OCI-LY1 (cell line): ENCODE measurements at regions not wholly inside any gene's neighbourhood (a gene's known extent, or its start where the extent isn't known, plus 50 kb on each side); places are given as distances from the start of the nearest gene placed in this dataset.

Experiments used
- H2AFZ ChIP-seq: fragments of 200-600 bp; sonication (generic), shearing (Covaris generic); 2 replicates; pipeline ENCODE4 v1.6.0; 2014; ENCODE audit warnings: antibody characterized with exemption, mild to moderate bottlenecking, low read length
- H3F3A ChIP-seq: fragments of 200-600 bp; sonication (generic), shearing (Covaris generic); 2 replicates; pipeline ENCODE4 v1.6.0; 2014; ENCODE audit warnings: mild to moderate bottlenecking, antibody characterized with exemption, low read length, moderate library complexity; ENCODE audit not compliant: insufficient read depth
- H3K27ac ChIP-seq: fragments of 200-600 bp; sonication (generic); 2 replicates; pipeline ENCODE4 v1.5.1; 2014; ENCODE audit warnings: low read length, mixed run types, mild to moderate bottlenecking, low read depth; ENCODE audit not compliant: poor library complexity, severe bottlenecking
- H3K27me3 ChIP-seq: fragments of 200-600 bp; sonication (generic); 2 replicates; pipeline ENCODE4 v1.6.0; 2014; ENCODE audit warnings: antibody characterized with exemption, mild to moderate bottlenecking, low read length, moderate library complexity; ENCODE audit not compliant: insufficient read depth
- H3K36me3 ChIP-seq: fragments of 200-600 bp; sonication (generic); 2 replicates; pipeline ENCODE4 v1.6.1; 2014; ENCODE audit warnings: mild to moderate bottlenecking, antibody characterized with exemption, low read length, moderate library complexity, mixed read lengths; ENCODE audit not compliant: insufficient read depth
- H3K4me1 ChIP-seq: fragments of 200-600 bp; sonication (generic); 2 replicates; pipeline ENCODE4 v1.5.1; 2014; ENCODE audit warnings: mild to moderate bottlenecking, low read length, moderate library complexity; ENCODE audit not compliant: insufficient read depth, severe bottlenecking
- H3K4me2 ChIP-seq: fragments of 200-600 bp; sonication (generic), shearing (Covaris generic); 2 replicates; pipeline ENCODE4 v1.6.1; 2014; ENCODE audit warnings: low read length
- H3K4me3 ChIP-seq: fragments of 200-600 bp; sonication (generic); 2 replicates; pipeline ENCODE4 v1.5.1; 2014; ENCODE audit warnings: low read length, low read depth, mild to moderate bottlenecking, mixed read lengths; ENCODE audit not compliant: poor library complexity, severe bottlenecking
- H3K79me2 ChIP-seq: fragments of 200-600 bp; shearing (Covaris generic); 2 replicates; pipeline ENCODE4 v1.6.1; 2016; ENCODE audit warnings: mixed run types, low read length, mixed read lengths; ENCODE audit not compliant: insufficient read depth
- H3K9ac ChIP-seq: fragments of 200-600 bp; sonication (generic), shearing (Covaris generic); 2 replicates; pipeline ENCODE4 v1.6.1; 2014; ENCODE audit warnings: mild to moderate bottlenecking, low read length, mixed read lengths
- H3K9me2 ChIP-seq: fragments of 200-600 bp; sonication (generic), shearing (Covaris generic); 2 replicates; pipeline ENCODE4 v1.6.1; 2014; ENCODE audit warnings: low read depth, mild to moderate bottlenecking, low read length, mixed read lengths
- H3K9me3 ChIP-seq: fragments of 200-600 bp; shearing (Covaris generic); 2 replicates; pipeline ENCODE4 v1.6.1; 2014; ENCODE audit warnings: low read length, mixed read lengths
- H4K20me1 ChIP-seq: fragments of 200-600 bp; sonication (generic), shearing (Covaris generic); 2 replicates; pipeline ENCODE4 v1.6.0; 2016; ENCODE audit warnings: mild to moderate bottlenecking, low read length; ENCODE audit not compliant: insufficient read depth
- EZH2 ChIP-seq: fragments of 200-600 bp; sonication (generic), shearing (Covaris generic); IDR thresholded peaks from 2 replicates; pipeline ENCODE4 v1.8.0; 2017; ENCODE audit warnings: borderline replicate concordance, mixed run types, mild to moderate bottlenecking, antibody characterized with exemption, low read length, moderate library complexity, mixed read lengths
- TF ChIP-seq, protein P1 (sequence below): fragments of 200-600 bp; sonication (generic), shearing (Covaris generic); IDR thresholded peaks from 2 replicates; pipeline ENCODE4 v1.5.1; 2017; ENCODE audit warnings: mild to moderate bottlenecking, antibody characterized with exemption, low read length, moderate library complexity, mixed read lengths

DNA sequence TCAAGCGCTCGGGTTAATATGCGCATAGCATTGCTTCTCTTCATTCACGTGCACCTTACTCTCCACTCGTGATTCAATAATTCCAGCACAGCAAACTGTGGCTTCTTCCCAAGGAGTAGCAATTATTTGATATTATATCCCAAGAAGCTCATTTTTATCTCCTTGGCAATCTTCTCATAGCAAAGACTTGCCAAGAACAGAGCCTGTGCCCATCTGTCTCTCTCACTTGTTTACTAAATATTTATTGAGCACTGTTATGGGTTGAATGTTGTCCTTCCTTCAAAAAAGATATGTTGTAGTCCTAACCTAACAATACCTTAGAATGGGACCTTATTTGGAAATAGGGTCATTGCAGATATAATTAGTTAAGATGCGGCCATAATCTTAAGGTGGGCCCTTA lies 233.7 kb downstream of the TFCP2L1 start:
- H3K9ac ChIP-seq = no peak overlapping the region
- H2AFZ ChIP-seq = no peak overlapping the region
- no peaks in the 10 kb centered on the region for H3K79me2 ChIP-seq
- H3K9me3 ChIP-seq = no peaks in the 10 kb centered on the region
- H3K27ac ChIP-seq = no peak overlapping the region
- no peaks in the 10 kb centered on the region for H3K9me2 ChIP-seq
- no peaks in the 10 kb centered on the region for H4K20me1 ChIP-seq
- H3K27me3 ChIP-seq = no peaks in the 10 kb centered on the region; the same call in 1 of the 2 replicates
- no peak overlapping the region for H3K4me2 ChIP-seq
- no peaks in the 10 kb centered on the region for H3F3A ChIP-seq
- H3K4me3 ChIP-seq = no peak overlapping the region
- no peaks in the 10 kb centered on the region for H3K4me1 ChIP-seq
- TF ChIP-seq EZH2 = no peak
- TF ChIP-seq, protein P1, sequence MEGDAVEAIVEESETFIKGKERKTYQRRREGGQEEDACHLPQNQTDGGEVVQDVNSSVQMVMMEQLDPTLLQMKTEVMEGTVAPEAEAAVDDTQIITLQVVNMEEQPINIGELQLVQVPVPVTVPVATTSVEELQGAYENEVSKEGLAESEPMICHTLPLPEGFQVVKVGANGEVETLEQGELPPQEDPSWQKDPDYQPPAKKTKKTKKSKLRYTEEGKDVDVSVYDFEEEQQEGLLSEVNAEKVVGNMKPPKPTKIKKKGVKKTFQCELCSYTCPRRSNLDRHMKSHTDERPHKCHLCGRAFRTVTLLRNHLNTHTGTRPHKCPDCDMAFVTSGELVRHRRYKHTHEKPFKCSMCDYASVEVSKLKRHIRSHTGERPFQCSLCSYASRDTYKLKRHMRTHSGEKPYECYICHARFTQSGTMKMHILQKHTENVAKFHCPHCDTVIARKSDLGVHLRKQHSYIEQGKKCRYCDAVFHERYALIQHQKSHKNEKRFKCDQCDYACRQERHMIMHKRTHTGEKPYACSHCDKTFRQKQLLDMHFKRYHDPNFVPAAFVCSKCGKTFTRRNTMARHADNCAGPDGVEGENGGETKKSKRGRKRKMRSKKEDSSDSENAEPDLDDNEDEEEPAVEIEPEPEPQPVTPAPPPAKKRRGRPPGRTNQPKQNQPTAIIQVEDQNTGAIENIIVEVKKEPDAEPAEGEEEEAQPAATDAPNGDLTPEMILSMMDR = no peak
- H3K36me3 ChIP-seq = no peaks in the 10 kb centered on the region

DNA sequence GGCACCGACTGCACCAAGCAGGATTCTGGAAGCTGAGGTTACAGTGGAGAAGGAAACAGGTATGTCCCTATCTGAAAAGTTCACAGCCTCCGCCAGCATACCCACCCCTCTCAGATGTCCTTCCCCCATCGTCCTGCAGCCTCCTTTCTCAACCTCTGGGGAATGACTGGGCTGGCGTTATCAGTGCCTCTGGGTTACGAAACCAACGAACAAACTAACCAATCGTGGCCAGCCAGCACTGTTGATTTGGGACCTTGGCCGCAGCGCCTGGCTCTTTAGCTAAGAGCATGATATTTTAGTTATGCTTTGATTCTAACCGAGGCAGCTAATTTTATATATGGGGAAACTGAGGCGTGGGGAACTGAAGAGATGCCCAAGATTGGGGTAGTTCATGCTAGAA lies 233.0 kb downstream of the TFCP2L1 start:
- TF ChIP-seq, protein P1 = no peak
- no peak for TF ChIP-seq EZH2

DNA sequence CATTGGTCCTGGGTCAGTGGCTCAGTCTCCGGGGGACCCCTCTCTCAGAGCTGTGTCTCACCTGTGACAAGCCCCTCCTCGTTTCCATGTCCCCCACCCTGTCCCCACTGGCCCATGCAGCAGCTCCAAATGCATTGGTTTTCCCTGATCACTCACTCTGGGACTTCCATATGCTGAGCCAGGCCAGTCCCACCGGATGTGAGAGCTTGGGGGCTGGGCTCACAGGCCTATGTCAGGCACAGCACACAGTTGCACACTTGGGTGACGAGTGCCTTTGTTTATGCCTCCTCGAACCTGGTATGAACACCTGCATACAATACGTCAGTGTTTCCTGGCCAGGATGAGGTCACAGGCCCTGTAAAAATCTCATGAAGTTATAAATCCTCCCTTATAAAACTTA lies 232.5 kb downstream of the TFCP2L1 start:
- Histone ChIP-seq H3K4me2 (no peak overlapping the region), H3K4me3 (no peak overlapping the region), H4K20me1 (no peaks in the 10 kb centered on the region), H3K4me1 (no peaks in the 10 kb centered on the region), H3K27me3 (peaks cover 9% of the 10 kb centered on the region; the same call in 1 of the 2 replicates), H3K9me3 (no peaks in the 10 kb centered on the region), H3K27ac (no peak overlapping the region), H3F3A (no peaks in the 10 kb centered on the region), H2AFZ (no peak overlapping the region), H3K9me2 (no peaks in the 10 kb centered on the region), H3K9ac (no peak overlapping the region), H3K79me2 (no peaks in the 10 kb centered on the region), H3K36me3 (no peaks in the 10 kb centered on the region)
- TF ChIP-seq, protein P1 = no peak
- no peak for TF ChIP-seq EZH2

More for the DNA sequence above, 233.0 kb downstream of the TFCP2L1 start:
- Histone ChIP-seq H3K36me3 (no peaks in the 10 kb centered on the region), H3K4me1 (no peaks in the 10 kb centered on the region), H3K9me2 (no peaks in the 10 kb centered on the region), H3F3A (no peaks in the 10 kb centered on the region), H3K4me3 (no peak overlapping the region), H2AFZ (no peak overlapping the region), H3K27ac (no peak overlapping the region), H3K79me2 (no peaks in the 10 kb centered on the region), H3K9me3 (no peaks in the 10 kb centered on the region), H3K9ac (no peak overlapping the region), H3K27me3 (peaks cover 6% of the 10 kb centered on the region; the same call in 1 of the 2 replicates), H3K4me2 (no peak overlapping the region), H4K20me1 (no peaks in the 10 kb centered on the region)
